KOPT-K1 (cell line): ENCODE measurements at regions not wholly inside any gene's neighbourhood (a gene's known extent, or its start where the extent isn't known, plus 50 kb on each side); places are given as distances from the start of the nearest gene placed in this dataset.
"Not testable (repeated sequence)": the region's sequence is repeated elsewhere in the genome, so short reads cannot be mapped to it uniquely, and the experiment has no call there.

ENCODE experiments used
- H3K27ac ChIP-seq: fragments of 200-600 bp; sonication (generic); 2 replicates; pipeline ENCODE4 v1.5.1; 2016; ENCODE audit warnings: antibody characterized with exemption, mild to moderate bottlenecking, low read depth, low read length; ENCODE audit not compliant: poor library complexity, severe bottlenecking
- H3K36me3 ChIP-seq: fragments of 200-600 bp; sonication (generic); 2 replicates; pipeline ENCODE4 v1.5.1; 2017; ENCODE audit warnings: antibody characterized with exemption, mild to moderate bottlenecking, low read length, moderate library complexity; ENCODE audit not compliant: insufficient read depth
- H3K9me3 ChIP-seq: fragments of 200-600 bp; sonication (generic); 2 replicates; pipeline ENCODE4 v1.5.1; 2017; ENCODE audit warnings: antibody characterized with exemption, low read length, mild to moderate bottlenecking; ENCODE audit not compliant: insufficient read depth, poor library complexity, severe bottlenecking

DNA sequence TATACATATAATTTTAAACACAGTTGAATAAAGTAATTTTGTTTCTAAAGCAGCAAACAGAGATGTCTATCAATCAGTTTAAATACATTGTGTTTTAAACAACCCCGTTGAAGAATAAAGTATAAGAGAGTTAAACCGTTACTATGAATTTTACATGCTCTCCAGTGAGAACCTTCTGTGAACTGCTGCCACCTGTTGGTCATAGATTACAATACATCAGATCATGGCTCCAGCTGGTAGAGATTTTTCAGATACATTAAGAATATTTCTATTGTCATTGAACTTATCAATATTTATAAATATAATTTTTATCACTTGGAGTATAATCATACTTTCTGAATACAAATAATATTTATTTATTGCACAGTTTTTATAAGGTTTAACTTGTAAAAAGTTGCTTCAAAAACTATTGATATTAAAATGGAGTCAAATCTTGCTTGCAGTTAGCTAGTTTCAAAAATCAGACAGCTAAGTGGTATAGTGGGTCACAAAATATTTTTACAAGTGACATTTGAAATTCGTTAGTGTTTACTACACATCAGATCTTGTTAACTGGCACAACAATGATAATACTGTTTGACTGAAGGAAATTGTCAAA lies 561.2 kb upstream of the PHF14 start:
- Histone ChIP-seq H3K36me3 (no peaks in the 10 kb centered on the region), H3K27ac (no peak overlapping the region), H3K9me3 (no peaks in the 10 kb centered on the region)

DNA sequence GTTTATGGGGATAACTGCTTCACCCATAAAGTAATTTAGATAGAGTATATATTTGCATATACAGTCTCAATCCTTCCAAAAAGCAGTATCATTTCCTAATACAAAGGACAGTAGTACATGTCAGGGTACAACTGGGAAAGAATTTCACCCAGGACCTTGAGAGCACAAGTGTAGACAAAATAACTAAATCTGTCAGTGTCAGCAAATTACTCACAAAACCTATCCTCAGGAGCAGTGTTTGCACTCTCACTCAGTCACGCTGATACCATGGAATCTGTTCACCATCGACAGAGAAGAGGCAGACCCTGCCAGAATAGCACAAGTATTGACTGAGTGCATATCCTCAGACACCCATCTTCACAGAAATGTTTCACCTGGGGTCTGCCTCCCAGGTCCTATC lies 554.7 kb upstream of the PHF14 start:
- H3K36me3 ChIP-seq, result no peaks in the 10 kb centered on the region
- no peak overlapping the region for H3K27ac ChIP-seq
- H3K9me3 ChIP-seq, result no peaks in the 10 kb centered on the region

DNA sequence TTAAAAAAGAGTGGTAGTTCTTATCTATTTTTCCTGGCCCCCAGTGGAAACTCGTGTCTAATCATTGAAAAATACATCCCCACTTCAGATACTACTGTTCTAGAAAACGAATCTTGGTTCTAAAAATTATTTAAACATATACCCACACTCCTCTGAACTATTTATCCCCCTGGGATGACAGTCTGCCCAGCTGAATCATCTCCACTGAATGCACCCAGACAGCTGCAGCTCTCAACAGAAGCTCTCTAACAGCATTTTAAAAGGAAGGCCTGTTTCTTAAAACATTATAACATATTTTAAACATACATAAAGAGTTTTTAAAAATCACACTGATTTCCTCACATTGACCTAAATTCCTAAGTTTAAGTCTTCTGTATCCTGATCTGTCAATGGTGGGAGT lies 544.6 kb upstream of the PHF14 start:
- Histone ChIP-seq H3K9me3 (no peaks in the 10 kb centered on the region), H3K36me3 (no peaks in the 10 kb centered on the region), H3K27ac (no peak overlapping the region)

DNA sequence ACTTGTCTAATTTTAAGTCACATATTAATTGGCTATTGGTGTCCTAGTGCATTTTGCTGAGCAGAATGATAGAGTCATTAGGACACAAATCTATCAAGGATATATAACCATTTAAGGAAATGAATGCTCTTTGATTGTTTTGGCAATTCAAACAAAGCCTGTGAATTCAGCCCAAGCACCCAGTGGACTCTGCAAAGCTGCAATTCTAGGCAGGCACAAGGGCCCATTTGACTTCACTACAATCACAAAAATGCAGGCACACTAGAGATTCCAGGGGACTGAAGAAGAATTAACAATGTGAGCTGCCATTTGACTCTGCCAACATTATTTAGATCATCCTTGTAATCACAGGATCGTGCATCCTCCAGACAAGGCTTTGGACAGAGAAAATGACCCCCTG lies 544.2 kb upstream of the PHF14 start:
- Histone ChIP-seq H3K9me3 (no peaks in the 10 kb centered on the region), H3K27ac (no peak overlapping the region), H3K36me3 (no peaks in the 10 kb centered on the region)

DNA sequence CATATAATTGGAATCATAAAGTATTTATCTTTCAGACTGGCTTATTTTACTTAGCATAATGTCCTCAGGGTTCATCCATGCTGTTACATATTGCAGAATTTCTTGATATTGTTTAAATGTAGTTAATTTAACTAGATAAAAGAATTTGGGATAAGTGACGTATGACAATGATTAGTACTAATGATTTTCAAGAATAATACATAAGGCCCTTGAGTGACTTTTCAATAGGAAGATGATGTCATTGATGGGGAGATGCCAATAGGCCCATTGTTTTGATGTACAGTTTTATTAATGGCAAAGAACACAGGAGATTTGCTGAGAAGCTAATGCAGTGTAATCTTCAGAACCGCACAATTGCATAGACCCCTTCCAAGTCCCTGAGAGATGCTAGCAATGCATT lies 537.4 kb upstream of the PHF14 start:
- Histone ChIP-seq H3K27ac (no peak overlapping the region), H3K9me3 (no peaks in the 10 kb centered on the region), H3K36me3 (no peaks in the 10 kb centered on the region)

DNA sequence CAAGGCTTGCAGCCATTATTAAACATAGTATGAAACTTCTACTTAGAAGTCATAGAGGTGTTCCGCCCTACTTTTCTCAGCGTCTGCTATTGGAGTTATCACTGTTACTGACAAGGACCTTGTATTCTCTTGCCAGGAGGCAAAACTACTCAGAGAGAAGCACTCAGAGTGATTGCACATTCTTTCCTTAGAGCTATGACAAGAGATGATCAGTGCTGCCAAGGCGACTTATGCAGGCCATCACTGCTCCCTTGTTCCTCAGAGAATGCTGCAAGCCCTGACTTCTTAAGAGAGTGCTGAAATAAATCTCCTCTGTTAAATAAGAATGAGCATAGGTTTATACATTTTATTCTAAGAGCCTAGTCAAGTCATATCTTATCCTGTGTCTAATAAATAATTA lies 534.6 kb upstream of the PHF14 start:
- Histone ChIP-seq H3K36me3 (no peaks in the 10 kb centered on the region), H3K9me3 (no peaks in the 10 kb centered on the region), H3K27ac (no peak overlapping the region)

DNA sequence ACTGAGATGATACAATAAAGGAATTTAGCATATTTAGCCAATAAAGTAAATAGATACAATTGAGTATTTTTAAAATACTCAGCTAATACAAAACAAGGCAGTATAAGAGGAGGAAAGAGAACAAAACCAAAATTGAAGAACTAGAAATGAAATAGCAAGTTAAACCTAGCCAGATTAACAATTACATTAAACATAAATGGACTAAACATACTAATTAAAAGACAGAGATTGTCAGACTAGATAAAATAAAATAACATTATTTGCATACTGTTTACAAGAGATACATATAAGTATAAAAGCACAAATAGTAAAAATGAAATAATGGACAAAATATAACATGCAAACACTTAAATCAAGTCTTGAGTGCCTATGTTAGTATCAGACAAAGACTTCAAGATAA lies 517.7 kb upstream of the PHF14 start:
- Histone ChIP-seq H3K27ac (no peak overlapping the region), H3K36me3 (no peaks in the 10 kb centered on the region)

DNA sequence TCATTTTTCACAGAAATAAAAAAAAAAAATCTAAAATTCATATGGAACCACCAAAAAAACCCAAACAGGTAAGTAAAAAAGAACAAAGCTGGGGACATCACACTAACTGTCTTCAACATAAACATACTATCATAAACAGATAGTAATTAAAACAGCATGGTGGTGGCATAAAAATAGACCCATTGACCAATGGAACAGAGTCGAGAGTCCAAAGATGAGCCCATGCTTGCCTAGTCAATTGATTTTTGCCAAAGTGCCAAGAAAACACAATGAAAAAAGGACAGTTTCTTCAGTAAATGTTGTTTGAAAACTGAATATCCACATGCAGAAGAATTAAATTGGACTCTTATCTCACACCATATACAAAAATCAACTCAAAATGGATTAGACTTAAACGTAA lies 513.2 kb upstream of the PHF14 start:
- Histone ChIP-seq H3K9me3 (no peaks in the 10 kb centered on the region), H3K36me3 (no peaks in the 10 kb centered on the region), H3K27ac (no peak overlapping the region)

More for the DNA sequence above, 517.7 kb upstream of the PHF14 start:
- H3K9me3 ChIP-seq, result no peaks in the 10 kb centered on the region

DNA sequence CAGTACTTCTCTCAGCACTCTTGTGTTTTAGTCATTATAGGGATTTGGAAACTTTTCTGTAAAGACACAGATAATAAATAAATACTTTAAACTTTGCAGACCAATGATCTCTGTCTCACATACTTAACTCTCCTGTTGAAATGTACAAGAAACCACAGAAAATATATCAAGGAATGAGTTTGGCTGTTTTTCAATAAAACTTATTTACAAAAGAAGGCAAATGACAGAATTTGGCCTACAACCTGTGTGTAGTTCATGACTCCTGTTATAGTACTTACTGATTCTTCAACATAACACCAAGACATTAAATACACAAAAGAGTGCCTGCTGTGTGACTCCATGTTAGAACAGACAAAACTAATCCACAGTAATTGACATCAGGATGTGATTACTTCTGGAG lies 510.0 kb upstream of the PHF14 start:
- no peaks in the 10 kb centered on the region for H3K9me3 ChIP-seq
- no peak overlapping the region for H3K27ac ChIP-seq
- H3K36me3 ChIP-seq, result no peaks in the 10 kb centered on the region

DNA sequence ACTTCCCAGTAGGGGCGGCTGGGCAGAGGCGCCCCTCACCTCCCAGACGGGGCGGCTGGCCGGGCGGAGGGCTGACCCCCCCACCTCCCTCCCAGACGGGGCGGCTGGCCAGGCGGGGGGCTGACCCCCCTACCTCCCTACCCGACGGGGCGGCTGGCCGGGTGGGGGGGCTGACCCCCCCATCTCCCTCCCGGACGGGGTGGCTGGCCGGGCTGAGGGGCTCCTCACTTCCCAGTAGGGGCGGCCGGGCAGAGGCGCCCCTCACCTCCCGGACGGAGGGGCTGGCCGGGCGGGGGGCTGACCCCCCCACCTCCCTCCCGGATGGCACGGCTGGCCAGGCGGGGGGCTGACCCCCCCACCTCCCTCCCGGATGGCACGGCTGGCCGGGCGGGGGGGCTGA lies 508.1 kb upstream of the PHF14 start:
- H3K36me3 ChIP-seq, H3K27ac ChIP-seq, H3K9me3 ChIP-seq: not testable (repeated sequence)

DNA sequence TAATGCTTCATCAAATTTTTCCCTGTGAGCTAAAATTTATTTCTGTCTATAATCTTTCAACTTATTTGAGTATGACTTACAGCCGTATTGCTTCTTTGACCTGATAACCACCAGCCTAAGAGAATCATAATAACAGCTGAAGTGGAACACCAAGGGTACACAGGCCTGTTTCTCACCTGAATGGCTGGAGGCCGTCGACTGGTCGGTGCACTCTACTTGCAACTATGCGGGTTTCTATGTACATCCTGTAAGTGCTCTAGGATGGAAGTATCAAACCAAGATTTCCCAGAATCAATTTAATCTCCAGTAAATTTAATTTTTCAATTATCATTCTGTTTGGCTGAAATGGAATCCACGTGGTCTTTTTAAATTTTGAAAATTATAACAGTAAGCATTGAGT lies 504.8 kb upstream of the PHF14 start:
- Histone ChIP-seq H3K36me3 (no peaks in the 10 kb centered on the region), H3K9me3 (no peaks in the 10 kb centered on the region), H3K27ac (no peak overlapping the region)

DNA sequence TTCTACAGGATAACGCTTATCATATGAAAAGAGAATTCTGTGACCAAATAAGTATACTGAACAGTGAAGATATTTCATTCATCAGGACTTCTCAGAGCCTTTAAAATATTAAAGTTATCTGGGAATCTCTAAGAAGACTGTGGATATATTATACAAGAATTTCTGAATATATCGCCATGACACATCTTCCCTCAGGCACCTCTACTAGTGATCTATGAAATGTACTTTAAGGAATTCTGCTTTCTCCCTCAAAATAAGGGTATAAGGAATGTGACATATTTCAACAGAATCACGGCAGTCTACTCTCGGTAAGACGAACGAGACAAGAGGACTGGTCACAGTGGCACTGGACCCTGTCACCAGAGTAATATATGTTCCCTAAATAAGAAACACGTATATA lies 504.2 kb upstream of the PHF14 start:
- no peaks in the 10 kb centered on the region for H3K36me3 ChIP-seq
- no peaks in the 10 kb centered on the region for H3K9me3 ChIP-seq
- H3K27ac ChIP-seq, result no peak overlapping the region

DNA sequence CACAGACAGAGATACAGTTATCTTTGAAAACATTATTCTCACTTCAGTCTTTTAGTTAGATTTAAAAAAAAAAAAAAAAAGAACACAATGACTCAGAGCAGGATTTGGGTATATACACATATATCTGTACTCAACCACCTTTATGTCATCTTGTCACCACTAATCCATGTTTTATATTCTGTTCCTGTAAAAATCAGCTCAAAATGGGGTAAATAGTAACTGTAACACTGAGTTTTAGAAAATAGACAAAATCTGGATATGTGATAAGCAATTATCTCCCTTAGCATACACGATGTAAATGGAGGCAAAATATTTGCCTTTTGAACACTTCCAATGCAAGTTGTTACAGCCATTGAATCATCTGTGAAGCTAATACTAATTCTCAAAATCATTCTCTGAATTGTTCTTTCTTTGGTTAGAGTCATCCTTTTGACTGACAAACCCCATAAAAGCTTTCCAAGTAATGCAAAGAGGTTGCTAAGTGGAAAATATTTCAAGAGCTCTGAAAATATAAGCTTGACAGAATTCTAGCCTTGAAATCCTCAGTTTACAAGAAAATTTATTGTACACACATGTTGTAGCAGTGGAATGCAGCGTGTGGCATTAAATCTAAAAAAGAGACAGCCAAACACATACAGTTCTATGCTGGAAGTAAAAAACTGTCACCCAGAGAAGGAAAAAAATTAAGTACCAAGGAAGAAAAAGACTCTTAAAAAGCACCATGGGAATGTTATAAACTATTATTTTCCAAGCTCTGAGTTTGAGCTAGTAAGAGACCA lies 502.2 kb upstream of the PHF14 start:
- H3K9me3 ChIP-seq, result no peaks in the 10 kb centered on the region
- no peak overlapping the region for H3K27ac ChIP-seq
- no peaks in the 10 kb centered on the region for H3K36me3 ChIP-seq

DNA sequence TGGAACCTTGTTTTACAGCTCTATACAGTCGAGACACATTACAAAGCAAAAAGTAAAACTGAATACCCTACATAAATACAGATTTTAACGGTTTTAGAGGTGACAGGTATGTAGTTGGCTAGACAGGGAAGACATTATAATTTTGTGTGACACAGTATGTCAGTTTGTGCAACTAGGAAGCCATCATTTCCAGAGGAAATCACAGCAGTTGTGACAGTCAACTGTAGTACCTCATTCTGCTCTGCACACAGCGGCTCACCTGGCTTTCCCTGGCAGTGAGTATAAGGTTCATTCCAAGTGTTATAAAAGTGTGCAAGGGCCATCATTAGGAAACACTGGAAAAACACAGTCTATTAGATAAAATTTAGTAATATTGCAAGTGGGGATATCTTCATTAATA lies 501.6 kb upstream of the PHF14 start:
- no peaks in the 10 kb centered on the region for H3K36me3 ChIP-seq
- no peak overlapping the region for H3K27ac ChIP-seq
- no peaks in the 10 kb centered on the region for H3K9me3 ChIP-seq

DNA sequence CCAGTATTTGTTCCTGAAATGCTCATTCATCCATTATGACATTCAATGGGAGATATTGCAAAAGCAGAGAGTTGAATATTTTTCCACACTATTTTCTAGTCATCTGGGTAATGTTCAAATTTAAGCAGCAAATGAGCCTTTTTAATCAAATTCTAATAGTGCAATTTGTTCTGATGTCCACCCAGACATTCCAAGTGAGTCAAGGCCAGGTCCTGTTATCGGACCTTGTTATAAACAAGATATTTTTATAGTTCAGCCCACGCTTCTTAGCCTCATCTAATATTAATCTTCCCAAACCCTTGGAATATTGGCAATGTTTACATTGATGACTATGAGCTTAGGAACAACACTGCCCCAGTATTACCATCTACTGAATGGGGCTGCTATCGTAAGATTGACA lies 500.1 kb upstream of the PHF14 start:
- Histone ChIP-seq H3K36me3 (no peaks in the 10 kb centered on the region), H3K27ac (no peak overlapping the region), H3K9me3 (no peaks in the 10 kb centered on the region)

DNA sequence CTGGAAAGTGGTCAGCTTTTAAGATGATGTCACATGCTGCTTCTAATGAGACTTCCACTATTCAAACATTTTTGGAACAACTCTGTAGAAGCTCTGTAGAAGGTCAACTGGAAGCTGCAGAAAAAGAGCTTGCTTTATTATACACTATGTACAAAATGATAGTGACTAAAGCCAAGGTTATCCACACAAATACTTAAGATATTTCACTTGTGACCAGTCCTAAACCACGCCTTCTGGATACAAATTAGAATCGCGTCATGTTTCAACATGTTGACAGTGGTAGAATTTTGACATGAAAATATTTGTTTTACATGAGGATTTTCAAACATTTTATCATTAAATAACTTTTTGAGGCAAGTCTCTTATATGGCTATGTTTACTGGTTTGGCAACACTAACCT lies 499.6 kb upstream of the PHF14 start:
- H3K9me3 ChIP-seq, result no peaks in the 10 kb centered on the region
- no peaks in the 10 kb centered on the region for H3K36me3 ChIP-seq
- H3K27ac ChIP-seq, result no peak overlapping the region
